ENCODE measurements at regions not wholly inside any gene's neighbourhood (a gene's known extent, or its start where the extent isn't known, plus 50 kb on each side); places are given as distances from the start of the nearest gene placed in this dataset.
A peak's percentile ranks its signal among the peaks of the same experiment; 100 is the strongest.

- no peak for DNase-seq
- intact Hi-C loops (cut with DNase I), result no loop called here
- ATAC-seq, result no peak
Observed at GRCh38 chr1:34549199-34549598, 205.6 kb upstream of the GJB5 start.

GRCh38 chr1:34578306-34578705 is 176.5 kb upstream of the GJB5 start:
- intact Hi-C loops (cut with DNase I), result no loop called here
- no peak for DNase-seq
- no peak for ATAC-seq

- DNase-seq (no peak), ATAC-seq (no peak)
- intact Hi-C loops (cut with DNase I), result no loop called here
Observed at GRCh38 chr1:34582356-34582755, 172.5 kb upstream of the GJB5 start.

- DNase-seq, result no peak
- intact Hi-C loops (cut with DNase I), result no loop called here
- no peak for ATAC-seq
Observed at GRCh38 chr1:34587761-34588160, 167.1 kb upstream of the GJB5 start.

- DNase-seq, result no peak
Observed at GRCh38 chr1:34590211-34590623, 164.6 kb upstream of the GJB5 start.

GRCh38 chr1:34591751-34592629 is 162.9 kb upstream of the GJB5 start:
- DNase-seq (no peak), ATAC-seq (no peak)
- intact Hi-C loops (cut with DNase I), result no loop called here

More at GRCh38 chr1:34590211-34590623, 164.6 kb upstream of the GJB5 start:
- no peak for ATAC-seq
- intact Hi-C loops (cut with DNase I), result no loop called here

- ATAC-seq (peak; percentile 44 to 64), DNase-seq (peak; percentile 53)
- intact Hi-C loops (cut with DNase I), result loop anchor here in 1 of 2 donors (5.0 kb wide), 2 partner anchors 486 to 966 kb away; no protein-coding TSS in a partner anchor
Observed at GRCh38 chr1:34597877-34598514, 156.9 kb upstream of the GJB5 start.

- ATAC-seq, result no peak
- intact Hi-C loops (cut with DNase I), result no loop called here
- DNase-seq, result no peak
Observed at GRCh38 chr1:34602907-34603306, 151.9 kb upstream of the GJB5 start.

- intact Hi-C loops (cut with DNase I), result no loop called here
- no peak for ATAC-seq
- no peak for DNase-seq
Observed at GRCh38 chr1:34603594-34603993, 151.3 kb upstream of the GJB5 start.

- intact Hi-C loops (cut with DNase I), result no loop called here
- ATAC-seq (no peak), DNase-seq (no peak)
Observed at GRCh38 chr1:34606504-34606903, 148.3 kb upstream of the GJB5 start.

- ATAC-seq (no peak), DNase-seq (no peak)
- intact Hi-C loops (cut with DNase I), result no loop called here
Observed at GRCh38 chr1:34610063-34610462, 144.8 kb upstream of the GJB5 start.

GRCh38 chr1:34611571-34611970 is 143.3 kb upstream of the GJB5 start:
- intact Hi-C loops (cut with DNase I), result no loop called here
- ATAC-seq (no peak), DNase-seq (no peak)

GRCh38 chr1:34612091-34612827 is 142.6 kb upstream of the GJB5 start:
- DNase-seq (no peak), ATAC-seq (no peak)
- intact Hi-C loops (cut with DNase I), result no loop called here

GRCh38 chr1:34617321-34618118 is 137.3 kb upstream of the GJB5 start:
- no peak for DNase-seq
- no peak for ATAC-seq
- intact Hi-C loops (cut with DNase I), result no loop called here

- intact Hi-C loops (cut with DNase I), result no loop called here
- no peak for ATAC-seq
- DNase-seq, result no peak
Observed at GRCh38 chr1:34618381-34618780, 136.5 kb upstream of the GJB5 start.

- DNase-seq (no peak), ATAC-seq (no peak)
- intact Hi-C loops (cut with DNase I), result no loop called here
Observed at GRCh38 chr1:34619256-34619655, 135.6 kb upstream of the GJB5 start.

- intact Hi-C loops (cut with DNase I), result no loop called here
- ATAC-seq, result no peak
- DNase-seq, result no peak
Observed at GRCh38 chr1:34621916-34622315, 132.9 kb upstream of the GJB5 start.

- intact Hi-C loops (cut with DNase I), result no loop called here
- ATAC-seq (no peak), DNase-seq (no peak)
Observed at GRCh38 chr1:34625521-34626015, 129.3 kb upstream of the GJB5 start.
